ENCODE measurements at regions not wholly inside any gene's neighbourhood (a gene's known extent, or its start where the extent isn't known, plus 50 kb on each side); places are given as distances from the start of the nearest gene placed in this dataset.

DNA sequence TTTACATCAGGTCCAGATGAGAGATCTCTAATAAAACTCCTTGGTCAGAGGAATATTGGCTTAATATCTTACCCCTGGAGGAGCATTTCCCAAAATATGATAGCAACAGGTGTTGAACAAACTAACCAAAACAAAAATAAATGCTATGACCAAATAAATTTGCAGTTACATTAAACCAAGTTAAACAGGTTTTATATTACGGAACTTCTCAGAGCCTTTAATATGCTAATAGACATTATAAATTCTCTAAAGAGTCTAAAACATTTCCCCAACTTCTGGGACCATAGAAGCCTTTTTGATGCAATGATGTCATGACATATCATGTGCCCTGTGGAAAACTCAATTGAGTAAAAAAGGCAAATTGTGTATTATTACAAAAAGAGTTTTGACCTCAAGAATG is 90.9 kb upstream of the ARMC2 start:
- H3K4me3 ChIP-seq (ENCODE audit: control insufficient read depth in 2 of 3, extremely low read depth in 1 of 3, insufficient read depth in 2 of 3, low read depth in 1 of 3, low read length in 3 of 3), result no peak overlapping the region
- no peak overlapping the region for H3K9ac ChIP-seq (ENCODE audit: control insufficient read depth, extremely low read depth, insufficient read depth, low read length)
- no peaks in the 10 kb centered on the region for H3K79me2 ChIP-seq (ENCODE audit: control insufficient read depth, insufficient read depth, low read length)
- TF ChIP-seq, protein P1, sequence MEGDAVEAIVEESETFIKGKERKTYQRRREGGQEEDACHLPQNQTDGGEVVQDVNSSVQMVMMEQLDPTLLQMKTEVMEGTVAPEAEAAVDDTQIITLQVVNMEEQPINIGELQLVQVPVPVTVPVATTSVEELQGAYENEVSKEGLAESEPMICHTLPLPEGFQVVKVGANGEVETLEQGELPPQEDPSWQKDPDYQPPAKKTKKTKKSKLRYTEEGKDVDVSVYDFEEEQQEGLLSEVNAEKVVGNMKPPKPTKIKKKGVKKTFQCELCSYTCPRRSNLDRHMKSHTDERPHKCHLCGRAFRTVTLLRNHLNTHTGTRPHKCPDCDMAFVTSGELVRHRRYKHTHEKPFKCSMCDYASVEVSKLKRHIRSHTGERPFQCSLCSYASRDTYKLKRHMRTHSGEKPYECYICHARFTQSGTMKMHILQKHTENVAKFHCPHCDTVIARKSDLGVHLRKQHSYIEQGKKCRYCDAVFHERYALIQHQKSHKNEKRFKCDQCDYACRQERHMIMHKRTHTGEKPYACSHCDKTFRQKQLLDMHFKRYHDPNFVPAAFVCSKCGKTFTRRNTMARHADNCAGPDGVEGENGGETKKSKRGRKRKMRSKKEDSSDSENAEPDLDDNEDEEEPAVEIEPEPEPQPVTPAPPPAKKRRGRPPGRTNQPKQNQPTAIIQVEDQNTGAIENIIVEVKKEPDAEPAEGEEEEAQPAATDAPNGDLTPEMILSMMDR (optimal IDR thresholded peaks at IDR 0.05 in 1 of 3, IDR thresholded peaks at IDR 0.05 in 1 of 3, conservative IDR thresholded peaks at IDR 0.05 in 1 of 3; ENCODE audit: extremely low read depth in 1 of 3, insufficient read depth in 2 of 3, low read length in 3 of 3), result no peak
- TF ChIP-seq EZH2 (IDR thresholded peaks at IDR 0.05; ENCODE audit: low read length), result no peak
- no peak overlapping the region for H3K4me2 ChIP-seq (ENCODE audit: control insufficient read depth, extremely low read depth, insufficient read depth, low read depth, low read length)
- no peaks in the 10 kb centered on the region for H4K20me1 ChIP-seq (ENCODE audit: control insufficient read depth, extremely low read depth, insufficient read depth, low read length)
- DNase-seq (ENCODE audit: low read depth, low spot score), result no peak
- H3K27ac ChIP-seq (ENCODE audit: control insufficient read depth, insufficient read depth, low read length), result no peak overlapping the region
- dilution Hi-C loops (cut with MboI; ENCODE audit: extremely low pct_ligation_motif_present, low sequenced_read_pairs), result no loop called here
- no peaks in the 10 kb centered on the region for H3K9me3 ChIP-seq (ENCODE audit: control insufficient read depth, low read depth, low read length)
- peaks cover 3% of the 10 kb centered on the region for H3K4me1 ChIP-seq (ENCODE audit: control insufficient read depth, extremely low read depth, insufficient read depth, low read length)
- H3K36me3 ChIP-seq (ENCODE audit: control insufficient read depth in 2 of 2, extremely low read depth in 1 of 2, insufficient read depth in 2 of 2, low read length in 2 of 2), result no peaks in the 10 kb centered on the region
- H3K9me1 ChIP-seq (ENCODE audit: control insufficient read depth, extremely low read depth, insufficient read depth, low read length), result no peaks in the 10 kb centered on the region
- no peak for FAIRE-seq
- no peak overlapping the region for H2AFZ ChIP-seq (ENCODE audit: control insufficient read depth, low read length)
- no peaks in the 10 kb centered on the region for H3K27me3 ChIP-seq (ENCODE audit: control insufficient read depth, extremely low read depth, insufficient read depth, low read length)

DNA sequence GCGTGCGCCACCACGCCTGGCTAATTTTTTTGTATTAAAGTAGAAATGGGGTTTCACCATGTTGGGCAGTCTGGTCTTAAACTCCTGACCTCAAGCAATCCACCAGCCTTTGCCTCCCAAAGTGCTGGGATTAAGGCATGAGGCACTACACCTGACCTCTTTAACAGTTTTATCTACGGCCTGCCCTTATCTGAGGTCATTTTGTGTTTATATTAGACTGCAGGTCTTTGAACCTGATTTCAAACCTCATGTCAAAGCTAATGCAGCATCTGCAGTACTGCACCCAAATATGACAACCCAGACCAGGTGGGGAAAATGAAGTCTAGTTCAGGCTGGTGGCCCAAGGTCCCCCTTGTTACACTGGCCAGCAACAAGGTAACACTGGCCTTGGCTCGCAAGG is 89.3 kb upstream of the ARMC2 start:
- no peaks in the 10 kb centered on the region for H3K9me3 ChIP-seq (ENCODE audit: control insufficient read depth, low read depth, low read length)
- H3K4me1 ChIP-seq (ENCODE audit: control insufficient read depth, extremely low read depth, insufficient read depth, low read length), result peaks cover 3% of the 10 kb centered on the region
- dilution Hi-C loops (cut with MboI; ENCODE audit: extremely low pct_ligation_motif_present, low sequenced_read_pairs), result no loop called here
- TF ChIP-seq, protein P1 (optimal IDR thresholded peaks at IDR 0.05 in 1 of 3, IDR thresholded peaks at IDR 0.05 in 1 of 3, conservative IDR thresholded peaks at IDR 0.05 in 1 of 3; ENCODE audit: extremely low read depth in 1 of 3, insufficient read depth in 2 of 3, low read length in 3 of 3), result no peak
- TF ChIP-seq EZH2 (IDR thresholded peaks at IDR 0.05; ENCODE audit: low read length), result no peak
- FAIRE-seq, result no peak
- H3K4me2 ChIP-seq (ENCODE audit: control insufficient read depth, extremely low read depth, insufficient read depth, low read depth, low read length), result no peak overlapping the region
- H2AFZ ChIP-seq (ENCODE audit: control insufficient read depth, low read length), result no peak overlapping the region
- no peaks in the 10 kb centered on the region for H4K20me1 ChIP-seq (ENCODE audit: control insufficient read depth, extremely low read depth, insufficient read depth, low read length)
- H3K9ac ChIP-seq (ENCODE audit: control insufficient read depth, extremely low read depth, insufficient read depth, low read length), result no peak overlapping the region
- H3K4me3 ChIP-seq (ENCODE audit: control insufficient read depth in 2 of 3, extremely low read depth in 1 of 3, insufficient read depth in 2 of 3, low read depth in 1 of 3, low read length in 3 of 3), result no peak overlapping the region
- H3K79me2 ChIP-seq (ENCODE audit: control insufficient read depth, insufficient read depth, low read length), result no peaks in the 10 kb centered on the region
- H3K36me3 ChIP-seq (ENCODE audit: control insufficient read depth in 2 of 2, extremely low read depth in 1 of 2, insufficient read depth in 2 of 2, low read length in 2 of 2), result no peaks in the 10 kb centered on the region
- H3K27me3 ChIP-seq (ENCODE audit: control insufficient read depth, extremely low read depth, insufficient read depth, low read length), result peaks cover 4% of the 10 kb centered on the region
- no peaks in the 10 kb centered on the region for H3K9me1 ChIP-seq (ENCODE audit: control insufficient read depth, extremely low read depth, insufficient read depth, low read length)
- no peak overlapping the region for H3K27ac ChIP-seq (ENCODE audit: control insufficient read depth, insufficient read depth, low read length)
- no peak for DNase-seq (ENCODE audit: low read depth, low spot score)

Measured in keratinocyte (primary cell).